ENCODE measurements at regions not wholly inside any gene's neighbourhood (a gene's known extent, or its start where the extent isn't known, plus 50 kb on each side); places are given as distances from the start of the nearest gene placed in this dataset.

GRCh38 chr22:49046000-49046545 is 781.6 kb downstream of the BRD1 start:
- CTCF ChIA-PET: no interaction called here
- peaks cover 15% of the 10 kb centered on the region; the same call in 1 of the 2 replicates for H3K27me3 ChIP-seq (ENCODE audit: low read length)
- intact Hi-C loops (cut with micrococcal nuclease): no loop called here

GRCh38 chr22:49045276-49045675 is 782.4 kb downstream of the BRD1 start:
- no peak for TF ChIP-seq EZH2 (IDR thresholded peaks at IDR 0.05; ENCODE audit: low read length, unreplicated experiment)
- no peak for TF ChIP-seq EZH2phosphoT487 (IDR thresholded peaks at IDR 0.05; ENCODE audit: borderline replicate concordance, low read length)
- no peak for TF ChIP-seq CTCF (conservative IDR thresholded peaks at IDR 0.05; ENCODE audit: low read depth, low read length)
- Histone ChIP-seq H3F3A (ENCODE audit: low read length, unreplicated experiment) (no peaks in the 10 kb centered on the region), H3K9ac (ENCODE audit: low read length) (no peak overlapping the region), H3K4me1 (ENCODE audit: insufficient read depth, low read length) (no peaks in the 10 kb centered on the region), H3K27ac (ENCODE audit: low read length) (no peak overlapping the region), H3K9me2 (replicated peaks; ENCODE audit: low read length) (no peaks in the 10 kb centered on the region), H3K4me2 (ENCODE audit: low read length) (no peak overlapping the region), H2AFZ (ENCODE audit: low read length) (no peak overlapping the region), H3K79me2 (ENCODE audit: low read length) (no peaks in the 10 kb centered on the region), H3K4me3 (ENCODE audit: low read length) (no peak overlapping the region), H3K36me3 (ENCODE audit: low read depth, low read length) (no peaks in the 10 kb centered on the region), H3K9me3 (ENCODE audit: low read length) (no peaks in the 10 kb centered on the region), H4K20me1 (ENCODE audit: low read length) (no peaks in the 10 kb centered on the region), H3K27me3 (ENCODE audit: low read length) (peaks cover 8% of the 10 kb centered on the region; the same call in 1 of the 2 replicates)
- DNase-seq: no peak
- POLR2A ChIA-PET (ENCODE audit: unreplicated experiment): no interaction called here
- ATAC-seq: no peak
- intact Hi-C loops (cut with micrococcal nuclease): no loop called here
- BruUV-seq (replicated peaks): no TSS peak
- CTCF ChIA-PET: no interaction called here

More at GRCh38 chr22:49046000-49046545, 781.6 kb downstream of the BRD1 start:
- Histone ChIP-seq H3K9me3 (ENCODE audit: low read length) (no peaks in the 10 kb centered on the region), H4K20me1 (ENCODE audit: low read length) (no peaks in the 10 kb centered on the region), H3K36me3 (ENCODE audit: low read depth, low read length) (no peaks in the 10 kb centered on the region), H3K4me3 (ENCODE audit: low read length) (no peak overlapping the region), H3K4me1 (ENCODE audit: insufficient read depth, low read length) (no peaks in the 10 kb centered on the region), H3K79me2 (ENCODE audit: low read length) (no peaks in the 10 kb centered on the region), H3K9ac (ENCODE audit: low read length) (no peak overlapping the region), H2AFZ (ENCODE audit: low read length) (no peak overlapping the region), H3K4me2 (ENCODE audit: low read length) (no peak overlapping the region), H3K27ac (ENCODE audit: low read length) (no peak overlapping the region), H3K9me2 (replicated peaks; ENCODE audit: low read length) (no peaks in the 10 kb centered on the region), H3F3A (ENCODE audit: low read length, unreplicated experiment) (no peaks in the 10 kb centered on the region)
- POLR2A ChIA-PET (ENCODE audit: unreplicated experiment): no interaction called here
- BruUV-seq (replicated peaks): no TSS peak
- no peak for DNase-seq
- TF ChIP-seq EZH2 (IDR thresholded peaks at IDR 0.05; ENCODE audit: low read length, unreplicated experiment) (no peak), CTCF (conservative IDR thresholded peaks at IDR 0.05; ENCODE audit: low read depth, low read length) (no peak), EZH2phosphoT487 (IDR thresholded peaks at IDR 0.05; ENCODE audit: borderline replicate concordance, low read length) (no peak)
- no peak for ATAC-seq

- Histone ChIP-seq H3K9me3 (ENCODE audit: low read length) (no peaks in the 10 kb centered on the region), H3K4me1 (ENCODE audit: insufficient read depth, low read length) (no peaks in the 10 kb centered on the region), H3K4me2 (ENCODE audit: low read length) (no peak overlapping the region), H3K9me2 (replicated peaks; ENCODE audit: low read length) (no peaks in the 10 kb centered on the region), H3K9ac (ENCODE audit: low read length) (no peak overlapping the region), H2AFZ (ENCODE audit: low read length) (no peak overlapping the region), H3K4me3 (ENCODE audit: low read length) (no peak overlapping the region), H3K79me2 (ENCODE audit: low read length) (no peaks in the 10 kb centered on the region), H3K36me3 (ENCODE audit: low read depth, low read length) (no peaks in the 10 kb centered on the region), H3F3A (ENCODE audit: low read length, unreplicated experiment) (no peaks in the 10 kb centered on the region), H4K20me1 (ENCODE audit: low read length) (no peaks in the 10 kb centered on the region), H3K27ac (ENCODE audit: low read length) (no peak overlapping the region), H3K27me3 (ENCODE audit: low read length) (peaks cover 8% of the 10 kb centered on the region; the same call in 1 of the 2 replicates)
- intact Hi-C loops (cut with micrococcal nuclease): no loop called here
- POLR2A ChIA-PET (ENCODE audit: unreplicated experiment): no interaction called here
- no peak for TF ChIP-seq EZH2phosphoT487 (IDR thresholded peaks at IDR 0.05; ENCODE audit: borderline replicate concordance, low read length)
- no peak for TF ChIP-seq CTCF (conservative IDR thresholded peaks at IDR 0.05; ENCODE audit: low read depth, low read length)
- TF ChIP-seq EZH2 (IDR thresholded peaks at IDR 0.05; ENCODE audit: low read length, unreplicated experiment): no peak
- no peak for ATAC-seq
- CTCF ChIA-PET: no interaction called here
- DNase-seq: no peak
- no TSS peak for BruUV-seq (replicated peaks)
Observed at GRCh38 chr22:49044776-49045175, 782.9 kb downstream of the BRD1 start.

All from PC-3 (cell line).